HepG2 (cell line): ENCODE measurements at regions not wholly inside any gene's neighbourhood (a gene's known extent, or its start where the extent isn't known, plus 50 kb on each side); places are given as distances from the start of the nearest gene placed in this dataset.

ENCODE experiments used
- ATAC-seq: fragments of 200-7000 bp; cut with Tn5 transposase; 3 replicates; pipeline ENCODE4 v1.9.1; 2020; ENCODE audit warnings: mild to moderate bottlenecking, moderate library complexity
- BruUV-seq: library from RNA; stranded (reverse); fragments of 400-500 nt; replicated peaks from 2 replicates; lab custom pipeline; 2021; lab: Mats Ljungman, UMichigan
- CTCF ChIA-PET: fragments of 300-600 bp; formaldehyde crosslinking; extraction: SDS; loops from one replicate; lab custom pipeline; 2021; ENCODE audit warnings: low total read pairs, inconsistent platforms, low intra/inter-chr PET ratio; lab: Yijun Ruan, JAX
- POLR2A ChIA-PET: fragments of 350-600 bp; sonication (Branson Sonifier 250); formaldehyde crosslinking; loops from one replicate; lab custom pipeline; 2020; ENCODE audit warnings: antibody characterized with exemption, inconsistent platforms; lab: Yijun Ruan, JAX
- DNase-seq: peaks from one replicate; pipeline ENCODE4 v3.0.0-alpha.2; 2015; ENCODE audit warnings: low spot score
- FAIRE-seq: peaks from 3 replicates; lab custom pipeline; 2011; peaks lifted over from hg19 to GRCh38; lab: Jason Lieb, UNC
- H2AFZ ChIP-seq: one replicate; pipeline ENCODE4 v1.6.1; 2011; ENCODE audit warnings: low read length, inconsistent platforms
- H3K27ac ChIP-seq: fragments of 300-600 bp; 3 replicates; pipeline ENCODE4 v1.8.0; 2011; ENCODE audit warnings: mixed run types, mild to moderate bottlenecking, mixed read lengths, low read length, inconsistent platforms; ENCODE audit not compliant: insufficient read depth; ENCODE audit errors: extremely low read length
- H3K27me3 ChIP-seq, 2 experiments: fragments of 200-600 bp in 1 of 2; 2 replicates in 1 of 2; 3 replicates in 1 of 2; pipeline versions ENCODE4 v1.6.0 to v1.8.0; 2011; ENCODE audit warnings: low read length in 2 of 2, mild to moderate bottlenecking in 2 of 2, moderate library complexity in 2 of 2, inconsistent platforms in 1 of 2; ENCODE audit not compliant: insufficient read depth in 2 of 2, control insufficient read depth in 1 of 2
- H3K36me3 ChIP-seq, 2 experiments: fragments of 200-600 bp in 1 of 2; replicated peaks in 1 of 2; 2 replicates in 1 of 2; 3 replicates in 1 of 2; pipeline versions ENCODE4 v1.5.1 to v1.8.0; 2011; ENCODE audit warnings: low read length in 2 of 2, inconsistent platforms in 1 of 2; ENCODE audit not compliant: insufficient read depth in 2 of 2, control insufficient read depth in 1 of 2
- H3K4me1 ChIP-seq: 2 replicates; pipeline ENCODE4 v1.5.1; 2012; ENCODE audit warnings: low read length, inconsistent platforms; ENCODE audit not compliant: insufficient read depth
- H3K4me2 ChIP-seq: 2 replicates; pipeline ENCODE4 v1.6.0; 2011; ENCODE audit warnings: low read depth, low read length, inconsistent platforms
- H3K4me3 ChIP-seq, 3 experiments: fragments of 200-600 bp in 1 of 3; sonication (generic), shearing (Covaris generic) in 1 of 3; replicated peaks in 1 of 3; 2 replicates each; pipeline ENCODE4 v1.5.1; 2011 to 2016; ENCODE audit warnings: low read length in 3 of 3, inconsistent platforms in 2 of 3, low read depth in 2 of 3, mild to moderate bottlenecking in 2 of 3, control low read depth in 1 of 3, mixed read lengths in 1 of 3; ENCODE audit not compliant: insufficient read depth in 1 of 3
- H3K79me2 ChIP-seq: one replicate; pipeline ENCODE4 v1.6.1; 2011; ENCODE audit warnings: low read length, inconsistent platforms; ENCODE audit not compliant: insufficient read depth
- H3K9ac ChIP-seq: 2 replicates; pipeline ENCODE4 v1.6.0; 2011; ENCODE audit warnings: mild to moderate bottlenecking, low read depth, low read length, inconsistent platforms; ENCODE audit not compliant: insufficient read depth
- H3K9me3 ChIP-seq: 2 replicates; pipeline ENCODE4 v1.5.1; 2012; ENCODE audit warnings: mild to moderate bottlenecking, low read length
- H4K20me1 ChIP-seq: 2 replicates; pipeline ENCODE4 v1.6.0; 2011; ENCODE audit warnings: inconsistent platforms, mild to moderate bottlenecking, low read length, moderate library complexity; ENCODE audit not compliant: insufficient read depth
- HNRNPL ChIP-seq: fragments of 200-400 bp; formaldehyde crosslinking; IDR thresholded peaks from 2 replicates; pipeline ENCODE4 v1.6.1; 2017; ENCODE audit warnings: mild to moderate bottlenecking, low read depth, low read length
- MTA3 ChIP-seq: sonication (generic); formaldehyde crosslinking; IDR thresholded peaks from 2 replicates; pipeline ENCODE4 v1.4.0; 2020; ENCODE audit warnings: missing genetic modification reagents
- NFIB ChIP-seq: sonication (generic); formaldehyde crosslinking; IDR thresholded peaks from 2 replicates; pipeline ENCODE4 v1.9.0; 2021; ENCODE audit warnings: missing genetic modification reagents, mild to moderate bottlenecking, borderline replicate concordance
- RFXAP ChIP-seq: sonication (generic); formaldehyde crosslinking; IDR thresholded peaks from 2 replicates; pipeline ENCODE4 v1.4.0; 2020; ENCODE audit warnings: missing genetic modification reagents, borderline replicate concordance
- ZBTB42 ChIP-seq: sonication (generic); formaldehyde crosslinking; IDR thresholded peaks from 2 replicates; pipeline ENCODE4 v1.5.0; 2020; ENCODE audit warnings: mild to moderate bottlenecking, missing genetic modification reagents
- ZNF782 ChIP-seq: sonication (generic); formaldehyde crosslinking; IDR thresholded peaks from 2 replicates; pipeline ENCODE4 v1.4.0; 2020; ENCODE audit warnings: missing genetic modification reagents, mild to moderate bottlenecking, borderline replicate concordance
- WGBS: methylation state at CpG from one replicate; pipeline ENCODE4 v1.1.6; 2017; ENCODE audit warnings: low lambda C conversion rate; 5-methylcytosine and 5-hydroxymethylcytosine counted together
- in situ Hi-C: cut with HindIII; loops from 2 replicates; pipeline ENCODE4 v1.10.0; 2017; ENCODE audit warnings: low pct_unique_long_range_greater_than_20kb; ENCODE audit not compliant: extremely low pct_ligation_motif_present
- intact Hi-C: fragments of 100-400 bp; cut with micrococcal nuclease; formaldehyde crosslinking; loops from one replicate; pipeline ENCODE4 v1.10.0; 2022; ENCODE audit not compliant: unreplicated experiment
- TF ChIP-seq, protein P1 (sequence below), 2 experiments: fragments of 450-650 bp in 1 of 2; sonication (generic) in 1 of 2; formaldehyde crosslinking; IDR thresholded peaks; 2 replicates each; pipeline versions ENCODE4 v1.5.0 to v1.8.0; 2020 to 2022; ENCODE audit warnings: mild to moderate bottlenecking in 1 of 2, missing genetic modification reagents in 1 of 2

DNA sequence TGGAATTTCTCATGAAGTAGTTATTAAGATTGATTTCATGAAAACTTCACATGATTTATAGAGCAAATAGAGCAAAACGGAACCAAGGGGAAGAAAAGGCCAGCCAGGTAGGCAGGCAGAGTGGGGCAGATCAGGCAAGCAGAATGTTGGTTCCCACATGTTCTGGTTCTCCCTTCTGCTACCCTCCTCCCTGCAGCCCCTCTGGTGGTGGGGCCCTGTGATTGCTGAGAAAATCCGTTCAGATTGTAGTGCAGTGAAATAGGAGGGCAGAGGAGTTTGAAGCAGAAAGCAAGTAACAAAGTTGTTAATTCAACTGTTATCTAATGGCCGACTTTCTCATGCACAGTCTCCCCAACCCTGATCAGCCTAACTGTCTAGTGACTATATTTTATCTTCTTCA is 185.3 kb downstream of the MID1IP1 start (continued):
- no peak for TF ChIP-seq NFIB
- TF ChIP-seq MTA3 (CRISPR knock-in tag): no peak
- TF ChIP-seq HNRNPL: no peak
- no peak for TF ChIP-seq RFXAP
- TF ChIP-seq, protein P1, sequence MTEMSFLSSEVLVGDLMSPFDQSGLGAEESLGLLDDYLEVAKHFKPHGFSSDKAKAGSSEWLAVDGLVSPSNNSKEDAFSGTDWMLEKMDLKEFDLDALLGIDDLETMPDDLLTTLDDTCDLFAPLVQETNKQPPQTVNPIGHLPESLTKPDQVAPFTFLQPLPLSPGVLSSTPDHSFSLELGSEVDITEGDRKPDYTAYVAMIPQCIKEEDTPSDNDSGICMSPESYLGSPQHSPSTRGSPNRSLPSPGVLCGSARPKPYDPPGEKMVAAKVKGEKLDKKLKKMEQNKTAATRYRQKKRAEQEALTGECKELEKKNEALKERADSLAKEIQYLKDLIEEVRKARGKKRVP (CRISPR knock-in tag; IDR thresholded peaks at IDR 0.05): no peak
- TF ChIP-seq ZBTB42 (CRISPR knock-in tag): no peak

DNA sequence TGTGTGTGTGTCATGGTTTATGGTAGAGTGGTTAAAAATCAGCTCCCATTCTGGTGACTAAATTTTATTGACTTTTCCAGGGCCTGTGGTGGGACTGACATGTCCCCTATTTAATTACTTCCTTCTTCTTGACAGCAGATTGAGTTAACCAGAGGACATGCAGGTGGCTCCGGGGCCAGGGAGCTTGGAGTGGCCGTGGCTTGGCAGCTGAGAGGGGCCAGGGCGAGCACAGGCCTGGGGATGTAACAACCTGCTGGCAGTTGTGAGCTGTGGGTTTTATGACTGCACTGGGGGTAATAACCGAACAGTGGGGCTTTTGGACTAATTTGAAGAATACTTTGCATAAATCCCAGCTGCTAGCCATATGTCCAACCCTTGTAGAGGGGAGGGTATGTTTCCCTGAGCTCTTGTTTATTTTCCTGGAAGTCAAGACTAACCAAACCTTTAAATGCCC is 186.0 kb downstream of the MID1IP1 start:
- no peak overlapping the region for H3K27ac ChIP-seq
- peaks cover 44% of the 10 kb centered on the region for H3K4me1 ChIP-seq
- no peaks in the 10 kb centered on the region for H3K79me2 ChIP-seq
- no peak overlapping the region for H2AFZ ChIP-seq
- H3K36me3 ChIP-seq: no peaks in the 10 kb centered on the region
- ChIA-PET POLR2A (no interaction called here), CTCF (no interaction called here)
- H3K9me3 ChIP-seq: no peaks in the 10 kb centered on the region
- in situ Hi-C loops: loop anchor here (25.0 kb wide), 1 partner anchor 175 kb away; the partner anchor contains the start of gene MID1IP1
- no CpG with 5 or more reads among the region's 4 CpGs for WGBS
- BruUV-seq: no TSS peak
- H3K27me3 ChIP-seq: no peaks in the 10 kb centered on the region
- DNase-seq: no peak
- H3K4me3 ChIP-seq: no peak overlapping the region
- no peak overlapping the region for H3K4me2 ChIP-seq
- H3K9ac ChIP-seq: no peak overlapping the region
- intact Hi-C loops: loop anchor here (10.0 kb wide), 1 partner anchor 222 kb away; no protein-coding TSS in a partner anchor
- no peak for FAIRE-seq
- no peak for TF ChIP-seq ZNF782 (CRISPR knock-in tag)
- no peaks in the 10 kb centered on the region for H4K20me1 ChIP-seq
- no peak for ATAC-seq
